ENCODE measurements at regions not wholly inside any gene's neighbourhood (a gene's known extent, or its start where the extent isn't known, plus 50 kb on each side); places are given as distances from the start of the nearest gene placed in this dataset.

GRCh38 chr6:104321301-104321700 lies 538.4 kb downstream of the HACE1 start:
- no peak for DNase-seq (ENCODE audit: extremely low spot score, unreplicated experiment)
- Mint-ChIP-seq H3K9me3 (no peaks in the 10 kb centered on the region), H3K4me1 (ENCODE audit: unreplicated experiment) (peaks cover 15% of the 10 kb centered on the region), H3K36me3 (no peaks in the 10 kb centered on the region), H3K4me3 (no peak overlapping the region), H3K27ac (no peak overlapping the region), H3K27me3 (peaks cover 15% of the 10 kb centered on the region)
- TF ChIP-seq, protein P1, sequence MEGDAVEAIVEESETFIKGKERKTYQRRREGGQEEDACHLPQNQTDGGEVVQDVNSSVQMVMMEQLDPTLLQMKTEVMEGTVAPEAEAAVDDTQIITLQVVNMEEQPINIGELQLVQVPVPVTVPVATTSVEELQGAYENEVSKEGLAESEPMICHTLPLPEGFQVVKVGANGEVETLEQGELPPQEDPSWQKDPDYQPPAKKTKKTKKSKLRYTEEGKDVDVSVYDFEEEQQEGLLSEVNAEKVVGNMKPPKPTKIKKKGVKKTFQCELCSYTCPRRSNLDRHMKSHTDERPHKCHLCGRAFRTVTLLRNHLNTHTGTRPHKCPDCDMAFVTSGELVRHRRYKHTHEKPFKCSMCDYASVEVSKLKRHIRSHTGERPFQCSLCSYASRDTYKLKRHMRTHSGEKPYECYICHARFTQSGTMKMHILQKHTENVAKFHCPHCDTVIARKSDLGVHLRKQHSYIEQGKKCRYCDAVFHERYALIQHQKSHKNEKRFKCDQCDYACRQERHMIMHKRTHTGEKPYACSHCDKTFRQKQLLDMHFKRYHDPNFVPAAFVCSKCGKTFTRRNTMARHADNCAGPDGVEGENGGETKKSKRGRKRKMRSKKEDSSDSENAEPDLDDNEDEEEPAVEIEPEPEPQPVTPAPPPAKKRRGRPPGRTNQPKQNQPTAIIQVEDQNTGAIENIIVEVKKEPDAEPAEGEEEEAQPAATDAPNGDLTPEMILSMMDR (conservative IDR thresholded peaks at IDR 0.05), result no peak

GRCh38 chr6:104320896-104321295 lies 538.8 kb downstream of the HACE1 start:
- H3K36me3 Mint-ChIP-seq, result no peaks in the 10 kb centered on the region

DNA sequence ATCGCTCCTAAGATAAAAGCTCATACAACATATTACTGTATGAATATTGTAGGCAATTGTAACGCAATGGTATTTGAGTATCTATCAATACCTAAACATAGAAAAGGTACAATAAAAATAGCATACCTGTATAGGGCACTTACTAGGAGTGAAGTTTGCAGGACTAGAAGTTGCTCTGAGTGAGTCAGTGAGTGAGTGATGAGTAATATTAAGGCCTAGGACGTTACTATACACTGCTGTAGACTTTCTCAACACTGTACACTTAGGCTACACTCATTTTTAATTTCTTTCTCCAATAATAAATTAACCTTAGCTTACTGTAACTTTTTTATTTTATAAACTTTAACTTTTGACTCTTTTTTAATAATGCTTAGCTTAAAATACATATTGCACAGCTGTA lies 546.9 kb downstream of the HACE1 start:
- no peak overlapping the region for H3K4me3 Mint-ChIP-seq
- H3K9me3 Mint-ChIP-seq, result no peaks in the 10 kb centered on the region
- no peaks in the 10 kb centered on the region for H3K4me1 Mint-ChIP-seq (ENCODE audit: unreplicated experiment)
- no peak for DNase-seq (ENCODE audit: extremely low spot score, unreplicated experiment)
- no peaks in the 10 kb centered on the region for H3K36me3 Mint-ChIP-seq
- TF ChIP-seq, protein P1 (conservative IDR thresholded peaks at IDR 0.05), result no peak
- H3K27ac Mint-ChIP-seq, result no peak overlapping the region
- peaks cover 11% of the 10 kb centered on the region for H3K27me3 Mint-ChIP-seq

More at GRCh38 chr6:104320896-104321295, 538.8 kb downstream of the HACE1 start:
- DNase-seq (ENCODE audit: extremely low spot score, unreplicated experiment), result no peak
- no peak overlapping the region for H3K27ac Mint-ChIP-seq
- no peaks in the 10 kb centered on the region for H3K9me3 Mint-ChIP-seq
- peaks cover 19% of the 10 kb centered on the region for H3K27me3 Mint-ChIP-seq
- no peak overlapping the region for H3K4me3 Mint-ChIP-seq
- H3K4me1 Mint-ChIP-seq (ENCODE audit: unreplicated experiment), result peaks cover 12% of the 10 kb centered on the region
- TF ChIP-seq, protein P1 (conservative IDR thresholded peaks at IDR 0.05), result no peak

DNA sequence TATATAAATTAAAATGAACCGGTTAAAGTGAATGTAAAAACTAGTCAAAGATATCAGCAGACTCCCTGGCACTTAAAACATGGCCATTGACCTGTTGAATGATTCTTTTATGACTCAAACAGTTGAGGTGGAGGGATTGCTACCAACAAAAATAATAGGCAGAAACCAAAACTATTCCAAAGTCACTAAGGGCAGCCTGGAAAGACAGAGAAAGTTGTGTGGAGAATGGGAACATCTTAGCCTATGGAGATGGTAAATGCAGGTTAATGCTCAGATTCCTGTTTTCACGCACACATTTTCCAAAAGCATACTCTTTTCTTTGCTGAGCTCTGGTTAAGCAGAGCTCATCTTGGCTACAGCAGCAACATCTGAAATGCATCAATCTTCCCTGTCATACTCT lies 553.5 kb downstream of the HACE1 start:
- no peak overlapping the region for H3K4me3 Mint-ChIP-seq
- H3K9me3 Mint-ChIP-seq, result no peaks in the 10 kb centered on the region
- TF ChIP-seq, protein P1 (conservative IDR thresholded peaks at IDR 0.05), result no peak
- H3K27ac Mint-ChIP-seq, result no peak overlapping the region
- peaks cover 7% of the 10 kb centered on the region for H3K27me3 Mint-ChIP-seq
- DNase-seq (ENCODE audit: extremely low spot score, unreplicated experiment), result no peak
- H3K36me3 Mint-ChIP-seq, result no peaks in the 10 kb centered on the region
- H3K4me1 Mint-ChIP-seq (ENCODE audit: unreplicated experiment), result no peaks in the 10 kb centered on the region

- TF ChIP-seq, protein P1 (conservative IDR thresholded peaks at IDR 0.05), result no peak
- Mint-ChIP-seq H3K27me3 (peaks cover 10% of the 10 kb centered on the region), H3K9me3 (no peaks in the 10 kb centered on the region), H3K4me3 (no peak overlapping the region), H3K36me3 (no peaks in the 10 kb centered on the region), H3K27ac (no peak overlapping the region), H3K4me1 (ENCODE audit: unreplicated experiment) (no peaks in the 10 kb centered on the region)
- DNase-seq (ENCODE audit: extremely low spot score, unreplicated experiment), result no peak
Measured at GRCh38 chr6:104305206-104305605, 554.5 kb downstream of the HACE1 start.

GRCh38 chr6:104301951-104302350 lies 557.8 kb downstream of the HACE1 start:
- TF ChIP-seq, protein P1 (conservative IDR thresholded peaks at IDR 0.05), result no peak
- H3K9me3 Mint-ChIP-seq, result no peaks in the 10 kb centered on the region
- no peak overlapping the region for H3K27ac Mint-ChIP-seq

More at GRCh38 chr6:104301951-104302350, 557.8 kb downstream of the HACE1 start:
- Mint-ChIP-seq H3K4me1 (ENCODE audit: unreplicated experiment) (peaks cover 6% of the 10 kb centered on the region), H3K27me3 (peaks cover 12% of the 10 kb centered on the region), H3K4me3 (no peak overlapping the region), H3K36me3 (no peaks in the 10 kb centered on the region)
- DNase-seq (ENCODE audit: extremely low spot score, unreplicated experiment), result no peak

All from type B pancreatic cell (in vitro differentiated cells).